ENCODE measurements at regions not wholly inside any gene's neighbourhood (a gene's known extent, or its start where the extent isn't known, plus 50 kb on each side); places are given as distances from the start of the nearest gene placed in this dataset.

GRCh38 chr20:51331481-51331880, 211.0 kb downstream of the NFATC2 start:
- Histone ChIP-seq H2AFZ (ENCODE audit: low read depth, low read length) (no peak overlapping the region), H3K27me3 (ENCODE audit: low read depth, low read length) (peaks cover 25% of the 10 kb centered on the region), H3K9ac (ENCODE audit: low read length) (no peak overlapping the region), H3K27ac (ENCODE audit: low read length) (no peak overlapping the region), H3K9me3 (ENCODE audit: insufficient read depth, low read length) (no peaks in the 10 kb centered on the region), H3K4me1 (ENCODE audit: low read length) (peaks cover 12% of the 10 kb centered on the region), H3K4me3 (ENCODE audit: low read length) (no peak overlapping the region), H4K20me1 (ENCODE audit: insufficient read depth, low read length) (no peaks in the 10 kb centered on the region), H3K79me2 (ENCODE audit: low read length) (no peaks in the 10 kb centered on the region), H3K4me2 (ENCODE audit: low read length) (no peak overlapping the region), H3K36me3 (replicated peaks; ENCODE audit: low read depth, low read length) (no peaks in the 10 kb centered on the region)
- no peak for TF ChIP-seq EZH2phosphoT487 (IDR thresholded peaks at IDR 0.05; ENCODE audit: low read depth)
- TF ChIP-seq CTCF (IDR thresholded peaks at IDR 0.05; ENCODE audit: low read depth, low read length), result no peak

DNA sequence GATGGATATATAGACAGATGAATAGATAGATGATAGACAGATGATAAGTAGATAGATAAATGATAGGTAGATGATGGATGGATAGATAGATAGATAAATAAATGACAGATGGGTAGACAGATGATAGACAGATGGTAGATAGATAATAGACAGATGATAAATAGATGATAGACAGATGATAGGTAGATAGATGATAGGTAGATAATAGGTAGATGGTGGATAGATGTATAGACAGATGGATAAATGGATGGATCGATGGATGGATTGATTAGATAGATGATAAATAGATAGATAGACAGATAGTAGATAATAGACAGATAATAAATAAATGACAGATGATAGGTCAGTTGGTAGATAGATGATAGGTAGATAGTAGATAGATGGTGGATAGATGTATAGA, 212.7 kb downstream of the NFATC2 start:
- H3K79me2 ChIP-seq (ENCODE audit: low read length), result no peaks in the 10 kb centered on the region
- TF ChIP-seq CTCF (IDR thresholded peaks at IDR 0.05; ENCODE audit: low read depth, low read length) (no peak), EZH2phosphoT487 (IDR thresholded peaks at IDR 0.05; ENCODE audit: low read depth) (no peak)
- H3K4me1 ChIP-seq (ENCODE audit: low read length), result peaks cover 1% of the 10 kb centered on the region
- H3K27me3 ChIP-seq (ENCODE audit: low read depth, low read length), result peaks cover 29% of the 10 kb centered on the region
- H3K4me2 ChIP-seq (ENCODE audit: low read length), result no peak overlapping the region
- H3K4me3 ChIP-seq (ENCODE audit: low read length), result no peak overlapping the region
- H3K27ac ChIP-seq (ENCODE audit: low read length), result no peak overlapping the region
- no peak overlapping the region for H3K9ac ChIP-seq (ENCODE audit: low read length)
- no peaks in the 10 kb centered on the region for H3K36me3 ChIP-seq (replicated peaks; ENCODE audit: low read depth, low read length)
- H2AFZ ChIP-seq (ENCODE audit: low read depth, low read length), result no peak overlapping the region
- H4K20me1 ChIP-seq (ENCODE audit: insufficient read depth, low read length), result no peaks in the 10 kb centered on the region
- no peaks in the 10 kb centered on the region for H3K9me3 ChIP-seq (ENCODE audit: insufficient read depth, low read length)

GRCh38 chr20:51327251-51327841, 215.2 kb downstream of the NFATC2 start:
- Histone ChIP-seq H3K4me2 (ENCODE audit: low read length) (no peak overlapping the region), H3K36me3 (replicated peaks; ENCODE audit: low read depth, low read length) (no peaks in the 10 kb centered on the region), H3K79me2 (ENCODE audit: low read length) (no peaks in the 10 kb centered on the region), H3K27me3 (ENCODE audit: low read depth, low read length) (peaks cover 43% of the 10 kb centered on the region), H3K27ac (ENCODE audit: low read length) (no peak overlapping the region), H4K20me1 (ENCODE audit: insufficient read depth, low read length) (no peaks in the 10 kb centered on the region), H3K9ac (ENCODE audit: low read length) (no peak overlapping the region), H3K9me3 (ENCODE audit: insufficient read depth, low read length) (no peaks in the 10 kb centered on the region), H2AFZ (ENCODE audit: low read depth, low read length) (no peak overlapping the region), H3K4me1 (ENCODE audit: low read length) (no peaks in the 10 kb centered on the region), H3K4me3 (ENCODE audit: low read length) (no peak overlapping the region)
- TF ChIP-seq EZH2phosphoT487 (IDR thresholded peaks at IDR 0.05; ENCODE audit: low read depth) (no peak), CTCF (IDR thresholded peaks at IDR 0.05; ENCODE audit: low read depth, low read length) (no peak)

DNA sequence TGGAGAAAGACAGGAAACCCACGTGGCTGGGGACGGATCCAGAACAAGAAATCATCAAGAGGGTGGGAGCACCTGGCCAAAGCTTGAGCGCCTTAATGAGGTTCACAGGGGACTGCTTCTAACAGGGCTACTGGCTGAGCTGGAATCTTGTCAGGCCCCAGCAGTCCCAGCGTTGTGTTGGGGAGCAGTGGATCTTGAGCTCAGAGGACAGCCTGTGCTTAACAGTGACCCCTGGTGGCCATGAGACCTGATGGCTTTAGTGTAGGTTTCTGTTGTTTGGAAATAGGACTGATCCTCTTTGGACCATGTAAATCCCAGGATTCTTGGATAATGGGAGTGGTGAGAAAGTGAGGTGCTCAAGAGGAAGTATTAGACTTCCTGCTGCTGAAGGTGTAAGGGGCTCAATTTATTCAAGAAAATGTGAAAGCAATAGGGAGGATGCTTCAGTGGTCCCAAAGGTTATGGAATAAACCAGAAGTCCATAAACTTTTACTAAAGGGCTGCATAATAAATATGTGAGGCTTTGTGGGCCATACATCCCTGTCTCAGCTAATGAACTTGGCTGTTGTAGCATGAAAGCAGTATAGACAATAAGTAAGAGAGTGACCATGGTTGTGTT, 216.2 kb downstream of the NFATC2 start:
- Histone ChIP-seq H3K27ac (ENCODE audit: low read length) (no peak overlapping the region), H3K9me3 (ENCODE audit: insufficient read depth, low read length) (no peaks in the 10 kb centered on the region), H2AFZ (ENCODE audit: low read depth, low read length) (no peak overlapping the region), H3K27me3 (ENCODE audit: low read depth, low read length) (peaks cover 43% of the 10 kb centered on the region), H3K4me1 (ENCODE audit: low read length) (no peaks in the 10 kb centered on the region), H3K36me3 (replicated peaks; ENCODE audit: low read depth, low read length) (no peaks in the 10 kb centered on the region), H3K4me3 (ENCODE audit: low read length) (no peak overlapping the region), H3K9ac (ENCODE audit: low read length) (no peak overlapping the region), H4K20me1 (ENCODE audit: insufficient read depth, low read length) (no peaks in the 10 kb centered on the region), H3K79me2 (ENCODE audit: low read length) (no peaks in the 10 kb centered on the region), H3K4me2 (ENCODE audit: low read length) (no peak overlapping the region)
- TF ChIP-seq CTCF (IDR thresholded peaks at IDR 0.05; ENCODE audit: low read depth, low read length) (peak; percentile 97), EZH2phosphoT487 (IDR thresholded peaks at IDR 0.05; ENCODE audit: low read depth) (no peak)
